ENCODE measurements at regions not wholly inside any gene's neighbourhood (a gene's known extent, or its start where the extent isn't known, plus 50 kb on each side); places are given as distances from the start of the nearest gene placed in this dataset.

DNA sequence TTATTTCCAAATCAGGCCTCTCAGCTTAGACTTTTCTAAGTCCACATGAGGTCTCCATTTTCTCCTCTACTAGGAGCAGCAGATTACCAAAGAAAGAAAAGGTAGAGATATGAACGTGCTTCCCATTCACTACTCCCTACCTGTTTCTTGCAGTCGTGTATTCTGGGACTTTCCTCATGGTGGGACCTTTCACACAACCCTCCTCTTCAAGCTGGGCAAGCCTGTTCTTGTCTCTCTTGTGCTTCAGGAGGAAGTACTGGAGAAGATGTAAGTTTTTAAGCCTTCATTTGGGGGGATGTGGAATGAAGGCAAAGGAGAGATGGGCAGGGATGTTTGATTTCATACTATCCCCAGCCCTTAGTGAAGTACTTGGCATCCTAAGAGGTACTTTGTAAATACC, 128.8 kb upstream of the SESN3 start:
- Histone ChIP-seq H3K9me3 (ENCODE audit: insufficient read depth in 2 of 2, low read depth in 1 of 2, low read length in 1 of 2) (no peaks in the 10 kb centered on the region), H3K14ac (ENCODE audit: insufficient read length) (no peak overlapping the region), H3K27ac (ENCODE audit: low read depth, low read length) (0 out of 2 replicates have a peak overlapping the region, but pooled peaks have one; percentile 4), H3K23me2 (ENCODE audit: low read depth, low read length) (no peaks in the 10 kb centered on the region; the same call in 1 of the 2 replicates), H2BK12ac (ENCODE audit: low read depth, low read length) (peak overlapping the region; percentile 81; the same call in 1 of the 2 replicates), H3K18ac (ENCODE audit: extremely low read depth, low read length) (0 out of 2 replicates have a peak overlapping the region, but pooled peaks have one; percentile 57), H2BK20ac (ENCODE audit: low read length) (peak overlapping the region; percentile 74; the same call in 1 of the 2 replicates), H3K27me3 (replicated peaks in 1 of 4; ENCODE audit: control insufficient read depth in 3 of 4, extremely low read depth in 1 of 4, insufficient read depth in 3 of 4, low read length in 3 of 4) (no peaks in the 10 kb centered on the region), H3K4me3 (ENCODE audit: extremely low read depth in 1 of 4, insufficient read depth in 2 of 4, low read depth in 3 of 4, low read length in 4 of 4) (no peak overlapping the region), H4K20me1 (replicated peaks in 1 of 2; ENCODE audit: control insufficient read depth in 1 of 2, insufficient read depth in 2 of 2, low read length in 2 of 2) (no peaks in the 10 kb centered on the region), H3K79me2 (ENCODE audit: control insufficient read depth in 1 of 2, insufficient read depth in 2 of 2, low read length in 2 of 2) (no peaks in the 10 kb centered on the region), H3K4me2 (ENCODE audit: insufficient read depth in 1 of 2, low read depth in 2 of 2, low read length in 2 of 2) (peak overlapping the region in 1 of 2 experiments; percentile 46; a peak in 1 of 4 replicates), H3K23ac (ENCODE audit: insufficient read length) (no peak overlapping the region), H2AFZ (ENCODE audit: low read length) (no peak overlapping the region; the same call in 1 of the 2 replicates), H3K56ac (replicated peaks; ENCODE audit: insufficient read length, low read depth, low read length) (no peak overlapping the region), H3K36me3 (ENCODE audit: control insufficient read depth in 2 of 4, insufficient read depth in 4 of 4, low read length in 3 of 4) (no peaks in the 10 kb centered on the region), H2AK5ac (ENCODE audit: low read depth, low read length) (no peak overlapping the region), H3K4me1 (replicated peaks in 1 of 4; ENCODE audit: control insufficient read depth in 3 of 4, insufficient read depth in 4 of 4, low read length in 3 of 4) (peaks cover 9 to 16% (median 13%) of the 10 kb centered on the region in 4 experiments; a peak in 6 of 7 replicates), H2BK15ac (ENCODE audit: low read length) (no peak overlapping the region), H2BK5ac (ENCODE audit: low read depth, low read length) (peak overlapping the region; percentile 40; the same call in 1 of the 2 replicates), H3K9ac (replicated peaks in 1 of 4; ENCODE audit: extremely low read depth in 1 of 4, low read depth in 3 of 4, low read length in 3 of 4) (no peak overlapping the region), H4K91ac (replicated peaks; ENCODE audit: insufficient read length, low read length) (no peak overlapping the region), H4K8ac (ENCODE audit: extremely low read depth, insufficient read depth, low read length) (no peak overlapping the region), H3K4ac (replicated peaks; ENCODE audit: insufficient read length, low read depth, low read length) (no peak overlapping the region), H3K79me1 (ENCODE audit: low read depth, low read length) (no peaks in the 10 kb centered on the region), H4K5ac (ENCODE audit: insufficient read length, low read depth, low read length) (no peak overlapping the region), H2BK120ac (replicated peaks; ENCODE audit: low read depth, low read length) (peak overlapping the region; percentile 82)
- WGBS, 2 experiments (ENCODE audit: extremely low coverage in 1 of 2, insufficient coverage in 1 of 2, insufficient read length in 1 of 2, insufficient replicate concordance in 2 of 2, low coverage in 1 of 2, low lambda C conversion rate in 2 of 2, missing lambda C conversion rate in 1 of 2) = 48% methylated on average over 2 of the region's 2 CpGs; no CpG with 5 or more reads in 1 of the 2 experiments
- CTCF ChIA-PET (ENCODE audit: partially characterized antibody) = interaction anchor here (0.9 to 3.7 kb wide), 11 partner anchors 11 to 347 kb away, joined by 3 to 16 read pairs (median 3); partner anchors contain the start of gene SESN3
- FAIRE-seq (no peak), DNase-seq (ENCODE audit: low read depth in 1 of 2, low spot score in 2 of 2) (no peak)
- POLR2A ChIA-PET (ENCODE audit: partially characterized antibody) = interaction anchor here (1.1 to 1.6 kb wide), 2 partner anchors 129 to 292 kb away, joined by 3 to 4 read pairs; partner anchors contain the start of gene SESN3
- no peak for TF ChIP-seq SUZ12 (IDR thresholded peaks at IDR 0.05; ENCODE audit: low read length)
- TF ChIP-seq POLR2A (IDR thresholded peaks at IDR 0.05; ENCODE audit: control extremely low read depth in 1 of 2, low read depth in 2 of 2, low read length in 2 of 2) = no peak
- no peak for TF ChIP-seq NRF1 (IDR thresholded peaks at IDR 0.05; ENCODE audit: low read depth, low read length)
- TF ChIP-seq SRF (IDR thresholded peaks at IDR 0.05; ENCODE audit: low read depth, low read length) = no peak
- no peak for TF ChIP-seq TEAD4 (IDR thresholded peaks at IDR 0.05; ENCODE audit: low read depth, low read length)
- no peak for TF ChIP-seq POLR2AphosphoS5 (IDR thresholded peaks at IDR 0.05; ENCODE audit: low read depth, low read length)
- TF ChIP-seq SIRT6 (IDR thresholded peaks at IDR 0.05; ENCODE audit: low read length) = no peak
- TF ChIP-seq FOSL1 (IDR thresholded peaks at IDR 0.05; ENCODE audit: insufficient read depth, low read depth, low read length) = no peak
- no peak for TF ChIP-seq JUND (IDR thresholded peaks at IDR 0.05; ENCODE audit: low read length)
